Prostate gland (tissue), 2 donors: ENCODE measurements at regions not wholly inside any gene's neighbourhood (a gene's known extent, or its start where the extent isn't known, plus 50 kb on each side); places are given as distances from the start of the nearest gene placed in this dataset.

Source experiments
- DNase-seq: peaks from one replicate; pipeline ENCODE4 v3.0.0-alpha.2; 2019; ENCODE audit warnings: low spot score
- H3K27ac ChIP-seq, 2 donors: fragments of 200-600 bp; sonication (generic); 2 replicates each; pipeline ENCODE4 v1.5.1; 2017 to 2019
- H3K27me3 ChIP-seq: fragments of 200-600 bp; sonication (generic); replicated peaks from 2 replicates; pipeline ENCODE4 v1.5.1; 2019; ENCODE audit not compliant: insufficient read depth
- H3K36me3 ChIP-seq, 2 donors: fragments of 200-600 bp; sonication (generic); 1 replicate in 1 of 2; 2 replicates in 1 of 2; pipeline versions ENCODE4 v1.5.1 to v1.8.1; 2017 to 2019
- H3K4me1 ChIP-seq: fragments of 200-600 bp; sonication (generic); replicated peaks from 2 replicates; pipeline ENCODE4 v1.5.1; 2019
- H3K4me3 ChIP-seq, 2 donors: fragments of 200-600 bp; sonication (generic); 2 replicates each; pipeline ENCODE4 v1.5.1; 2017 to 2019
- H3K9me3 ChIP-seq: fragments of 200-600 bp; sonication (generic); 2 replicates; pipeline ENCODE4 v1.5.1; 2017
- CTCF ChIP-seq, 4 experiments: fragments of 200-600 bp in 2 of 4; fragments of 450-650 bp in 2 of 4; sonication (generic) in 2 of 4; IDR thresholded peaks; 1 replicate in 3 of 4; 2 replicates in 1 of 4; pipeline ENCODE4 v1.5.1; 2016 to 2019; ENCODE audit warnings: antibody characterized with exemption in 4 of 4, mild to moderate bottlenecking in 2 of 4, moderate library complexity in 2 of 4
- POLR2A ChIP-seq: fragments of 450-650 bp; IDR thresholded peaks from one replicate; pipeline ENCODE4 v1.6.1; 2016; ENCODE audit warnings: antibody characterized with exemption, mild to moderate bottlenecking
- POLR2AphosphoS5 ChIP-seq: sonication (generic); formaldehyde crosslinking; IDR thresholded peaks from one replicate; pipeline ENCODE4 v1.6.1; 2017; ENCODE audit warnings: antibody characterized with exemption
- WGBS: methylation state at CpG from one replicate; pipeline ENCODE4 v1.1.5; 2018; 5-methylcytosine and 5-hydroxymethylcytosine counted together
- intact Hi-C: fragments of 100-400 bp; cut with DNase I; formaldehyde crosslinking; loops from one replicate; pipeline ENCODE4 v1.14.2; 2022

GRCh38 chr17:77846531-77847085 lies 111.9 kb upstream of the TNRC6C start:
- Histone ChIP-seq H3K27ac (no peak overlapping the region), H3K4me1 (no peaks in the 10 kb centered on the region), H3K9me3 (no peaks in the 10 kb centered on the region), H3K27me3 (no peaks in the 10 kb centered on the region), H3K36me3 (no peaks in the 10 kb centered on the region), H3K4me3 (no peak overlapping the region)
- WGBS, result 75% methylated on average over 5 of the region's 5 CpGs
- intact Hi-C loops, result no loop called here
- no peak for DNase-seq
- TF ChIP-seq CTCF (IDR thresholded peaks at IDR 0.05) (no peak), POLR2A (no peak), POLR2AphosphoS5 (no peak)

GRCh38 chr17:77847221-77848085 lies 111.0 kb upstream of the TNRC6C start:
- WGBS, result 88% methylated on average over 14 of the region's 20 CpGs

GRCh38 chr17:77848257-77848656 lies 110.2 kb upstream of the TNRC6C start:
- intact Hi-C loops, result no loop called here
- no peaks in the 10 kb centered on the region for H3K36me3 ChIP-seq
- H3K4me1 ChIP-seq, result no peaks in the 10 kb centered on the region
- H3K4me3 ChIP-seq, result no peak overlapping the region
- no peaks in the 10 kb centered on the region for H3K9me3 ChIP-seq
- TF ChIP-seq POLR2AphosphoS5 (no peak), POLR2A (no peak), CTCF (IDR thresholded peaks at IDR 0.05) (no peak)
- 83% methylated on average over 12 of the region's 12 CpGs for WGBS
- no peak overlapping the region for H3K27ac ChIP-seq
- H3K27me3 ChIP-seq, result no peaks in the 10 kb centered on the region
- no peak for DNase-seq

More at GRCh38 chr17:77847221-77848085, 111.0 kb upstream of the TNRC6C start:
- Histone ChIP-seq H3K27me3 (no peaks in the 10 kb centered on the region), H3K36me3 (no peaks in the 10 kb centered on the region), H3K4me1 (no peaks in the 10 kb centered on the region), H3K9me3 (no peaks in the 10 kb centered on the region), H3K27ac (no peak overlapping the region), H3K4me3 (no peak overlapping the region)
- no peak for DNase-seq
- intact Hi-C loops, result no loop called here
- TF ChIP-seq POLR2AphosphoS5, result no peak
- no peak for TF ChIP-seq CTCF (IDR thresholded peaks at IDR 0.05)
- no peak for TF ChIP-seq POLR2A

GRCh38 chr17:77849239-77849638 lies 109.3 kb upstream of the TNRC6C start:
- Histone ChIP-seq H3K4me3 (no peak overlapping the region), H3K36me3 (no peaks in the 10 kb centered on the region), H3K27ac (no peak overlapping the region), H3K9me3 (no peaks in the 10 kb centered on the region), H3K4me1 (no peaks in the 10 kb centered on the region), H3K27me3 (no peaks in the 10 kb centered on the region)
- no peak for DNase-seq
- TF ChIP-seq CTCF (IDR thresholded peaks at IDR 0.05) (no peak), POLR2A (no peak), POLR2AphosphoS5 (no peak)
- intact Hi-C loops, result no loop called here
- WGBS, result 91% methylated on average over 6 of the region's 6 CpGs

GRCh38 chr17:77851921-77852320 lies 106.6 kb upstream of the TNRC6C start:
- Histone ChIP-seq H3K36me3 (no peaks in the 10 kb centered on the region), H3K9me3 (no peaks in the 10 kb centered on the region), H3K27ac (no peak overlapping the region), H3K27me3 (no peaks in the 10 kb centered on the region), H3K4me1 (no peaks in the 10 kb centered on the region), H3K4me3 (no peak overlapping the region)
- intact Hi-C loops, result no loop called here
- TF ChIP-seq POLR2AphosphoS5 (no peak), CTCF (IDR thresholded peaks at IDR 0.05) (no peak), POLR2A (no peak)
- DNase-seq, result no peak
- WGBS, result 93% methylated on average over 5 of the region's 5 CpGs
